ENCODE measurements at regions not wholly inside any gene's neighbourhood (a gene's known extent, or its start where the extent isn't known, plus 50 kb on each side); places are given as distances from the start of the nearest gene placed in this dataset.
"Not testable (repeated sequence)": the region's sequence is repeated elsewhere in the genome, so short reads cannot be mapped to it uniquely, and the experiment has no call there.

- DNase-seq (ENCODE audit: low read depth), result no peak
These were observed 731.2 kb downstream of the TDRD15 start for GRCh38 chr2:21854938-21855337.

GRCh38 chr2:21856708-21857107 is 732.9 kb downstream of the TDRD15 start:
- DNase-seq (ENCODE audit: low read depth), result no peak

- no peak for DNase-seq (ENCODE audit: low read depth)
These were observed 737.1 kb downstream of the TDRD15 start for GRCh38 chr2:21860907-21861306.

- no peak for DNase-seq (ENCODE audit: low read depth)
These were observed 742.5 kb downstream of the TDRD15 start for GRCh38 chr2:21866316-21866715.

- DNase-seq (ENCODE audit: low read depth), result no peak
These were observed 764.1 kb downstream of the TDRD15 start for GRCh38 chr2:21887881-21888280.

GRCh38 chr2:21890041-21890440 is 766.3 kb downstream of the TDRD15 start:
- no peak for DNase-seq (ENCODE audit: low read depth)

GRCh38 chr2:21890716-21891115 is 766.9 kb downstream of the TDRD15 start:
- DNase-seq (ENCODE audit: low read depth), result no peak

- no peak for DNase-seq (ENCODE audit: low read depth)
These were observed 767.4 kb downstream of the TDRD15 start for GRCh38 chr2:21891191-21891590.

- no peak for DNase-seq (ENCODE audit: low read depth)
These were observed 768.4 kb downstream of the TDRD15 start for GRCh38 chr2:21892140-21892539.

GRCh38 chr2:21895200-21895599 is 771.4 kb downstream of the TDRD15 start:
- no peak for DNase-seq (ENCODE audit: low read depth)

- DNase-seq (ENCODE audit: low read depth), result not testable (repeated sequence)
These were observed 785.1 kb downstream of the TDRD15 start for GRCh38 chr2:21908712-21909380.

- no peak for DNase-seq (ENCODE audit: low read depth)
These were observed 787.2 kb downstream of the TDRD15 start for GRCh38 chr2:21910832-21911507.

- DNase-seq (ENCODE audit: low read depth), result no peak
These were observed 788.6 kb downstream of the TDRD15 start for GRCh38 chr2:21912405-21912804.

- no peak for DNase-seq (ENCODE audit: low read depth)
These were observed 791.4 kb downstream of the TDRD15 start for GRCh38 chr2:21915201-21915600.

- DNase-seq (ENCODE audit: low read depth), result no peak
These were observed 793.3 kb downstream of the TDRD15 start for GRCh38 chr2:21916934-21917522.

- no peak for DNase-seq (ENCODE audit: low read depth)
These were observed 797.0 kb downstream of the TDRD15 start for GRCh38 chr2:21920721-21921120.

- DNase-seq (ENCODE audit: low read depth), result no peak
These were observed 801.0 kb downstream of the TDRD15 start for GRCh38 chr2:21924640-21925285.

GRCh38 chr2:21928292-21928691 is 804.5 kb downstream of the TDRD15 start:
- no peak for DNase-seq (ENCODE audit: low read depth)

GRCh38 chr2:21930226-21930625 is 806.5 kb downstream of the TDRD15 start:
- DNase-seq (ENCODE audit: low read depth), result no peak

GRCh38 chr2:21939967-21940366 is 816.2 kb downstream of the TDRD15 start:
- no peak for DNase-seq (ENCODE audit: low read depth)

GRCh38 chr2:21944536-21944935 is 820.8 kb downstream of the TDRD15 start:
- DNase-seq (ENCODE audit: low read depth), result no peak

- no peak for DNase-seq (ENCODE audit: low read depth)
These were observed 821.9 kb downstream of the TDRD15 start for GRCh38 chr2:21945658-21946057.

GRCh38 chr2:21947046-21947445 is 823.3 kb downstream of the TDRD15 start:
- DNase-seq (ENCODE audit: low read depth), result no peak
